Stimulated activated CD4-positive, alpha-beta T cell treated with anti-CD3 and anti-CD28 coated beads, Interleukin-12 subunit alpha, Interleukin-12 subunit beta, amount 100 ng/mL, for 48 hours (primary cell): ENCODE measurements at regions not wholly inside any gene's neighbourhood (a gene's known extent, or its start where the extent isn't known, plus 50 kb on each side); places are given as distances from the start of the nearest gene placed in this dataset.
"Not testable (repeated sequence)": the region's sequence is repeated elsewhere in the genome, so short reads cannot be mapped to it uniquely, and the experiment has no call there.

Experiments used
- DNase-seq, 3 donors: peaks; one replicate each; pipeline ENCODE4 v3.0.0-alpha.2; 2020; ENCODE audit warnings: low read depth in 2 of 3, low spot score in 1 of 3

DNA sequence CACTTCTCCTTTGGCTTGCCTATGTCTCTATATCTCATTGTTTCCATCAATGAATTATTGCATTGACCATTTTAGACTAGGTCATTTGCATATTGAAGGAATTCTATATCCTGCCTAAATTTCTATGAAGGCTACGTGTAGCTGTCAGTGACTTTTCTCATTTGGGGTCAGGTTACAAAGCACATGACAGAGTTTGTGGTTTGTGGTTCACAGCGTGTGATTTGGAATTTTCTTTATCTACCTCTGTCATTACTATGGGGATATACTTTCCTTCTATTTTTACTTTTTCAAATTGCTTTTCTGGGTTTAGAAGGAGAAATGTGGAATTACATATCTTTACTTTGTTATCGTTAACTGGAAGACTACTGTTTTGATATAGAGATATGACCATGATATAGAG is 317.3 kb upstream of the CFAP20DC start:
- DNase-seq: no peak

GRCh38 chr3:59366218-59366617 is 316.4 kb upstream of the CFAP20DC start:
- no peak for DNase-seq

GRCh38 chr3:59364496-59364895 is 314.7 kb upstream of the CFAP20DC start:
- DNase-seq: no peak

GRCh38 chr3:59360312-59360711 is 310.5 kb upstream of the CFAP20DC start:
- not testable (repeated sequence) for DNase-seq

GRCh38 chr3:59341459-59341858 is 291.6 kb upstream of the CFAP20DC start:
- no peak for DNase-seq

GRCh38 chr3:59339818-59340217 is 290.0 kb upstream of the CFAP20DC start:
- DNase-seq: no peak

- DNase-seq: no peak
These were observed 289.1 kb upstream of the CFAP20DC start for GRCh38 chr3:59338934-59339333.

- DNase-seq: no peak
These were observed 285.5 kb upstream of the CFAP20DC start for GRCh38 chr3:59335338-59335737.

DNA sequence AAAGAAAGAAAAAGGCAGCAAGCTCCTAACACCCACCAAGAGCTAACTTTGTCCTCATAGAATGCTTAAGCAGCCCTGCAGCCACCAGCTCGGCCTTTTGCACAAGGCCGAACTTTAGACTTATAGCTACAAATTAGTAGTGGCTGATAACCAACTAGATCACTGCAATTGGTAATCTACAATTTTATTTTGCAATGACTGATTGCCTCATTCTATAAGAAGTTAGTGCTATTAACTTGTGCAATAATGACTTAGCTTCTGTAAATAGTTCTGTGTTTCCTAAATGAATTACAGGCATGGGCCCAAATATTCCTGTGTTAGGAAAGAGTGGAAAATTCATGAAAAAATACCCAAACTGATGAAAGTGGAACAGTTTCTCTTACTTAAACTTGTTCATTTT is 284.8 kb upstream of the CFAP20DC start:
- no peak for DNase-seq

DNA sequence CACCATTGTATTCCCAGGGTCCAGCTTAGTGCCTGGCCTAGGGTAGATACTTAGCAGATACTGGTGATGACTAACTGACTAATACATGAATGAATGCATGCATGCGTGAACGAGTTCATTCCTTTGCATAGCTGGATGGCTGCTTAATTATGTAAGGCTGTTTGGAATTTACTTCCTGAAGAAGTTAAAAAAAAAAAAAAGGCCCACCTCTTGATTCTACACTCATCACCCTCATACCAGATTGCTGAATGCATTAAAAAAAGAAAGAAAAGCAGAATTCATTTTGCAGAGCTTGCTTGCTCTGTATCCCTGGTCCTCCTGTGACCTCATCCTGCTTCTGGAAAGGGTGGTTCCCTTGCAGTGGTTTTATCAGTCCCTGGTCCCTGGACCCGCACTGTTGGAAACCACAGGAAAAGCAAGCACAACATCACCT is 277.6 kb upstream of the CFAP20DC start:
- DNase-seq: no peak

DNA sequence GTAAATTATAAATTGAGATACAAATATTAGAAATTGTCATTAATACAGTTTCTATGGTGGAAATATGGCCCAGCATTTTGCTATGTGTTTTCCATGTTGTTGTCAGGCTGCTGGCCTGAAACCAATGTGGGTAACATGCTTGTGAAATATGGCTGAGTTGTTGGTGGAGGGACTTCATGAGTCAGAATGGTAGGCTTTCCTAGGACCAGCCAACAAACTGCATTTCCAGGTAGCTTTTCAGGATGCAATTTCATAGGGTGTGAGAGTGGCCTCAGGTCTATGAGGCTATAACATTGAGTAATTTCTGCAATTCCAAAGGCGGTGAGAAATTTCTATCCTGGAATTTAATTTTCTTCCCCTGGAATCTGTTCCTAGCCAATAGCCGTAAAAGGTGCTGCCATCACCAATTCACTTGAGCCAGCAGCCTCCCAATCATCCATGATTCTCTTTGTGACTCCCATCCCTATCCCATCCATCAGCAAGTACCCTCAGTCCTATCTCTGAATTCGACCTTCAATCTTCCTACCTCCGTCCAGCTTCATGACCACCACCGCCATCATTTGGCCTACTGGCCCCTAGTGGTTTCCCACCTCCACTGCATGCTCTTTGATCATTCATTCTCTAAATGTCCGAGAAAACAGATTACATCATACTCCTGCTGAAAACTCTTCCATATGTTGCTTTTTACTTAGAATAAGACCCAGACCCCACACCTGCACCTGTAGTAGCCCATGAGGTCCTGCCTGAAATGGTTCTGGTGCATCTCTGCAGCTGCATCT is 276.6 kb upstream of the CFAP20DC start:
- DNase-seq: no peak

DNA sequence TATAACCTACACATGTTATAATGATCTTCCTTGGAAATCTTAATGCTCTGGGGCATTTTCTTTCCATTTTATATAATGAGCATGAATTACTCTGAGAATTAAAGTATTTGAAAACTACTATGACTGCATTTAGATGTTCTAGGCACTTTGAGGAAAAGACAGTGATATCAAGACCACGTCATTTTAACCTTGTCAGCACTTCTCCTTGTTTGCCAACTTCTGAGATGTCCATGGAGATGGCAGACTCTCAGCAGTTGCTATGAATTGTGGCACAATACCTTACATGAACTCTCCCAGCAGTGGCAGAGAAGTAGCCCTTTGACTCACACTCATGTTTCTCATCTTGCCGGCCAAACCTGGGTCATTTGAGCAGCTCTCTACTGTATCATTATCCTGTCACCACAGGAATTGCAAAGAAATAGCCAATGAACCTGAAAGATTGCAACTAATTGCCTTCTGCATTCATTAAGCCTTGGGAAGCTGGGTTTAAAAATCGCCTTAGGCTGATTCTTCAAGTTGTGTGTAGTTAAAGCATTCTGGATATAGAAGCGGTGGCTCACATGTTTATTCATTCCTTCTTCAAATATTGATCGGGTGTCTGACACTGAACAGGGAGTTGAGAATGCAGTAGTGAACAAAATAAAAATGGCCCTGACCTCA is 272.2 kb upstream of the CFAP20DC start:
- no peak for DNase-seq

GRCh38 chr3:59320080-59320479 is 270.3 kb upstream of the CFAP20DC start:
- no peak for DNase-seq

DNA sequence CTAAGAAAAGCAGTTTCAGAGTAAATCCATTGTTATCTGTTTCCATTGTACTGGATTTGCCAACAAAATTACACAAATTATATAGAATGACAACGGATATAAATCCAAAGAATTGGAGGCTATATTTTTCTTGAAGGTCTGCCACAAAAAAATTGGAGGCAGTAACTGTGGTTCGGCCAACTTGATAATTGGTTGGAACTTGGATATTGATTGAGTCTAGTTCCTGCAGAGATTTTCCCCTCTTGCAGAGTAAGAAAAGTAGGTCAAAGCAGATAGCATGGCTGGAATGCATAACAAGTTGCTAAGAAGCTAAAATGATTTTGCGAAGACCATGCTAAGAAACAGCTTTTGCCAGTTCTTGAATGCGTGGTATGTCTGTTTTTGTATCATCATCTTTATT is 269.6 kb upstream of the CFAP20DC start:
- no peak for DNase-seq

DNA sequence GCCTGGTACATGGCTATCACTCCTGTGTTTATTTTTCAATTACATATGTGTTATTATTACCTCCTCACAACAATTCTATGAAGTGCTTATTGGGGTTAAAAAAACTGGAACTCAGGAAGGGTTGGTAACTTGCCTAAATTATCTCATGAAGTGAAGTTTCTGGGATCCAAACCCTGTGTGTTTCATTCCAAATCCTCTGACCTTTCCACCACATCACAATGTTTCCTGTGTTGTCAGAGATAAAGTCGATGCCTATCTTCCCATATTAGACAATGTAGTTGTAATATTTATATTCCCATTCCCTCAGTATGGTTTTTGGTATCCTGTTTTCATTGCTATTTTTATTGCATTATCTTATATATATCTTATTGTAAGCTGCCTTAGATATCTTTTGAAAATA is 269.1 kb upstream of the CFAP20DC start:
- DNase-seq: no peak

DNA sequence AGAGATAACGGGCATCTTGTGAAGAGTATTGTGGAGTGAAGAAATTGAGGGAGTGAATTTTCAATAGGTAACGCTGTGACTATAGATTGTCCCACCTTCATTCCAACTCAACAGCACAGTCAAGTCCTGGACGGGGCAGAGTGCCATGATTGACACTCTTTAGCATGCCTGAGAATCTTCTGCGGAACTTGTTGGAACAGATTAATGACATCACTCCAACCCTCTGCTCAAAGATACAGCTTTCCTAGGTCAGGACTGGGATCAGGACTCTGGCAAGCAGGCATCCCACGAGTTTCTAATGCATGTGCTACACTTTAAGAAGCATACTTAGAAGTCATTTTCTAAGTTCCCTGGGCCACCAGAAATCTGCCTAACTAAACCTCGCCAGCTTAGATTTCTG is 267.6 kb upstream of the CFAP20DC start:
- no peak for DNase-seq

- no peak for DNase-seq
These were observed 267.0 kb upstream of the CFAP20DC start for GRCh38 chr3:59316688-59317275.

GRCh38 chr3:59313365-59313764 is 263.5 kb upstream of the CFAP20DC start:
- peak; percentile 18 to 46 (median 37) for DNase-seq

- no peak for DNase-seq
These were observed 261.4 kb upstream of the CFAP20DC start for GRCh38 chr3:59311231-59311630.

DNA sequence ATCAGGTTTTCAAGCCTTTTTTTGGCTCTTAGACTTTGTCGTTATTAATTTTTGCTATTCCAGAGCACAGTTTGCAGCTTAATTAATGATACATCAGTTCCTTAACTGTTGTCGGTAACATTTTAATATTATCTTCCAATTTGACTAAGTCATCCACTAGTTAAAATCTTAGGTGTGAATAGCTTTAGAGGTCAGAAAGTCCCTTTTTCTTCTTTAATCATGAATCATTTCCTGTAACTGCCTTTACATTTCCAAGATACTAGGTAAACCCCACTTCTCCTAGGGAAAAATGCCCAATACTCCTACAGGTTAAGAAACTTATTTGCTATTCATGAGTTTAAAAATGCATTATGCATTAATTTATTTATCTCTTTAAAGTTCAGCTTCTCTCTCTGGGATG is 260.9 kb upstream of the CFAP20DC start:
- no peak for DNase-seq

- DNase-seq: no peak
These were observed 258.9 kb upstream of the CFAP20DC start for GRCh38 chr3:59308684-59309083.

DNA sequence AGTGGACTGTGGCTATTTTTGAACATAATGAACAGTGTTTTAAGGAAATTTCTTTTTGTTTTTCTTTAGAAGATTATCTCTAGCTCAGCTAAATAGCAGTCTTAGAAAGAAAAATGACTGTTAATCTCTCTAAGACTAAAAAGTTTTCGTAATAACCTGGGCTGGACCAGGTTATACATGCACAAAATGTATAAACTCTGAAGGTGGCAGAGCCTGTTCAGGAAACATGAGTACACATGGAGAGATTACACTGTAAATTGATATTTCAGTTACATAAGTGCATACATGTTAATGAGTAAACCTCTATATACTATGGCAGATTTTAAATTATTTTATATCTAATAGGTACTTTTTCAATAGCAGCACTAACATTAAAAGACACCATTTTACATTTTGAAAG is 258.2 kb upstream of the CFAP20DC start:
- DNase-seq: no peak
